OCI-LY7 (cell line): ENCODE measurements at regions not wholly inside any gene's neighbourhood (a gene's known extent, or its start where the extent isn't known, plus 50 kb on each side); places are given as distances from the start of the nearest gene placed in this dataset.
"Not testable (repeated sequence)": the region's sequence is repeated elsewhere in the genome, so short reads cannot be mapped to it uniquely, and the experiment has no call there.

ENCODE experiments used
- EZH2phosphoT487 ChIP-seq: fragments of 200-600 bp; sonication (generic); IDR thresholded peaks from 2 replicates; pipeline ENCODE4 v1.6.1; 2018; ENCODE audit warnings: low read depth, borderline replicate concordance, mild to moderate bottlenecking, mixed run types, antibody characterized with exemption, low read length, moderate library complexity, mixed read lengths
- TF ChIP-seq, protein P1 (sequence below): fragments of 200-600 bp; sonication (generic); conservative IDR thresholded peaks from 2 replicates; pipeline ENCODE4 v1.5.1; 2014; ENCODE audit warnings: mild to moderate bottlenecking, antibody characterized with exemption, low read length, moderate library complexity, mixed read lengths

DNA sequence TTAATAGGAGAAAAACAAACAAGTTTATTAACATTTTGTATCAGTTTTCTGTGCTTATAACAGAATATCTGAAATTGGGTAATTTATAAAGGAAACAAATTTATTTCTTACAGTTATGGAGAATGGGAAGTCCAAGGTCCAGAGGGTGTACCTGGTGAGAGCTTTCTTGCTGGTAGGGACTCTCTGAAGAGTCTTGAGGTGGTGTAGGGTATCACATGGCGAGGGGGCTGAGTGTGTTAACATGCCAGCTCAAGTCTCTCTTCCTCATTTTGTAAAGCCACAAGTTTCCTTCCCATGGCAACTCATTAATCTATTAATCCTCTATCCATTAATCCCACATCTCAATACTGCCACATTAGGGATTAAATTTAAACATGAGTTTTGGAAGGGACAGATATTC is 1863.3 kb downstream of the KHDRBS2 start:
- TF ChIP-seq, protein P1, sequence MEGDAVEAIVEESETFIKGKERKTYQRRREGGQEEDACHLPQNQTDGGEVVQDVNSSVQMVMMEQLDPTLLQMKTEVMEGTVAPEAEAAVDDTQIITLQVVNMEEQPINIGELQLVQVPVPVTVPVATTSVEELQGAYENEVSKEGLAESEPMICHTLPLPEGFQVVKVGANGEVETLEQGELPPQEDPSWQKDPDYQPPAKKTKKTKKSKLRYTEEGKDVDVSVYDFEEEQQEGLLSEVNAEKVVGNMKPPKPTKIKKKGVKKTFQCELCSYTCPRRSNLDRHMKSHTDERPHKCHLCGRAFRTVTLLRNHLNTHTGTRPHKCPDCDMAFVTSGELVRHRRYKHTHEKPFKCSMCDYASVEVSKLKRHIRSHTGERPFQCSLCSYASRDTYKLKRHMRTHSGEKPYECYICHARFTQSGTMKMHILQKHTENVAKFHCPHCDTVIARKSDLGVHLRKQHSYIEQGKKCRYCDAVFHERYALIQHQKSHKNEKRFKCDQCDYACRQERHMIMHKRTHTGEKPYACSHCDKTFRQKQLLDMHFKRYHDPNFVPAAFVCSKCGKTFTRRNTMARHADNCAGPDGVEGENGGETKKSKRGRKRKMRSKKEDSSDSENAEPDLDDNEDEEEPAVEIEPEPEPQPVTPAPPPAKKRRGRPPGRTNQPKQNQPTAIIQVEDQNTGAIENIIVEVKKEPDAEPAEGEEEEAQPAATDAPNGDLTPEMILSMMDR: not testable (repeated sequence)
- not testable (repeated sequence) for TF ChIP-seq EZH2phosphoT487
